RWPE2 (cell line): ENCODE measurements at regions not wholly inside any gene's neighbourhood (a gene's known extent, or its start where the extent isn't known, plus 50 kb on each side); places are given as distances from the start of the nearest gene placed in this dataset.

Experiments
- ATAC-seq: fragments of 200-7000 bp; cut with Tn5 transposase; 3 replicates; pipeline ENCODE4 v1.9.1; 2021; ENCODE audit warnings: low read depth
- DNase-seq: peaks from one replicate; pipeline ENCODE4 v3.0.0-alpha.2; 2020; ENCODE audit warnings: low spot score
- H3K27ac ChIP-seq: fragments of 450-650 bp; 2 replicates; pipeline ENCODE4 v1.5.1; 2017; ENCODE audit warnings: mild to moderate bottlenecking; ENCODE audit not compliant: poor library complexity, severe bottlenecking
- H3K27me3 ChIP-seq: fragments of 250-450 bp; sonication (Bioruptor Pico); 2 replicates; pipeline ENCODE4 v1.5.1; 2021; ENCODE audit warnings: mild to moderate bottlenecking, moderate library complexity; ENCODE audit not compliant: insufficient read depth, poor library complexity, severe bottlenecking
- H3K36me3 ChIP-seq: fragments of 250-450 bp; sonication (Bioruptor Pico); 2 replicates; pipeline ENCODE4 v1.5.1; 2020; ENCODE audit warnings: low read depth, mild to moderate bottlenecking, moderate library complexity
- H3K4me1 ChIP-seq: fragments of 250-450 bp; sonication (Bioruptor Pico); 2 replicates; pipeline ENCODE4 v1.5.1; 2021; ENCODE audit warnings: mild to moderate bottlenecking, moderate library complexity; ENCODE audit not compliant: insufficient read depth, poor library complexity, severe bottlenecking
- H3K4me3 ChIP-seq: fragments of 250-450 bp; sonication (Bioruptor Pico); 2 replicates; pipeline ENCODE4 v1.5.1; 2021; ENCODE audit warnings: mild to moderate bottlenecking, moderate library complexity; ENCODE audit not compliant: severe bottlenecking
- H3K9me3 ChIP-seq: fragments of 250-450 bp; sonication (Bioruptor Pico); 2 replicates; pipeline ENCODE4 v1.5.1; 2021; ENCODE audit warnings: mild to moderate bottlenecking, moderate library complexity; ENCODE audit not compliant: severe bottlenecking
- TF ChIP-seq, protein P1 (sequence below): fragments of 450-650 bp; IDR thresholded peaks from one replicate; pipeline ENCODE4 v1.5.1; 2017; ENCODE audit warnings: mild to moderate bottlenecking, moderate library complexity; ENCODE audit not compliant: poor library complexity, severe bottlenecking

- no peaks in the 10 kb centered on the region for H3K27me3 ChIP-seq
- TF ChIP-seq, protein P1, sequence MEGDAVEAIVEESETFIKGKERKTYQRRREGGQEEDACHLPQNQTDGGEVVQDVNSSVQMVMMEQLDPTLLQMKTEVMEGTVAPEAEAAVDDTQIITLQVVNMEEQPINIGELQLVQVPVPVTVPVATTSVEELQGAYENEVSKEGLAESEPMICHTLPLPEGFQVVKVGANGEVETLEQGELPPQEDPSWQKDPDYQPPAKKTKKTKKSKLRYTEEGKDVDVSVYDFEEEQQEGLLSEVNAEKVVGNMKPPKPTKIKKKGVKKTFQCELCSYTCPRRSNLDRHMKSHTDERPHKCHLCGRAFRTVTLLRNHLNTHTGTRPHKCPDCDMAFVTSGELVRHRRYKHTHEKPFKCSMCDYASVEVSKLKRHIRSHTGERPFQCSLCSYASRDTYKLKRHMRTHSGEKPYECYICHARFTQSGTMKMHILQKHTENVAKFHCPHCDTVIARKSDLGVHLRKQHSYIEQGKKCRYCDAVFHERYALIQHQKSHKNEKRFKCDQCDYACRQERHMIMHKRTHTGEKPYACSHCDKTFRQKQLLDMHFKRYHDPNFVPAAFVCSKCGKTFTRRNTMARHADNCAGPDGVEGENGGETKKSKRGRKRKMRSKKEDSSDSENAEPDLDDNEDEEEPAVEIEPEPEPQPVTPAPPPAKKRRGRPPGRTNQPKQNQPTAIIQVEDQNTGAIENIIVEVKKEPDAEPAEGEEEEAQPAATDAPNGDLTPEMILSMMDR, result no peak
- no peak overlapping the region for H3K4me3 ChIP-seq
- DNase-seq (no peak), ATAC-seq (no peak)
- H3K27ac ChIP-seq, result no peak overlapping the region
- H3K4me1 ChIP-seq, result no peaks in the 10 kb centered on the region
- no peaks in the 10 kb centered on the region for H3K36me3 ChIP-seq
- H3K9me3 ChIP-seq, result no peaks in the 10 kb centered on the region
Observed at GRCh38 chr7:26005683-26006410, 146.2 kb upstream of the NFE2L3 start.

GRCh38 chr7:26006426-26006825 lies 145.6 kb upstream of the NFE2L3 start:
- TF ChIP-seq, protein P1, result no peak
- H3K36me3 ChIP-seq, result no peaks in the 10 kb centered on the region
- no peak for DNase-seq
- H3K27me3 ChIP-seq, result no peaks in the 10 kb centered on the region
- no peak overlapping the region for H3K4me3 ChIP-seq
- H3K27ac ChIP-seq, result no peak overlapping the region
- no peaks in the 10 kb centered on the region for H3K9me3 ChIP-seq
- no peak for ATAC-seq
- no peaks in the 10 kb centered on the region for H3K4me1 ChIP-seq

DNA sequence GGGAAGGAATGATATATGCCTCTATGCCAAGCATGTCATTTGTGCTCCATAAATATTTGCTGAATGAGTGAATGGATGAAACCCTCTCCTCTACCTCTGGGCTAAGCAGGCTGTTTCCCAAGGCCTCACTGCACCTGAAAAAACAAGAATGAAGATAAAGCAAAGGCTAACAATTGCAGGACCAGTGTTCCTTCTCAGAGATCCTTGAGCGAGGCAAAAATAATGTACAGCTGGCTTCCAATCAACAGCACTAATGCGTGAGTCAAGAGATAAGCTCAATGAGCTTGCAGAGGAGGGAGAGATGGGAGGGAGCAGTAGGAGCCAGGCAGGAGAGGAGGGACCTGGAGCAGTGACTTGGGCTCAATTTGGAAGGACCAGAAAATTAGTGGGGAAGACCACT lies 144.5 kb upstream of the NFE2L3 start:
- Histone ChIP-seq H3K4me3 (no peak overlapping the region), H3K4me1 (no peaks in the 10 kb centered on the region), H3K27me3 (no peaks in the 10 kb centered on the region), H3K36me3 (no peaks in the 10 kb centered on the region), H3K9me3 (no peaks in the 10 kb centered on the region), H3K27ac (no peak overlapping the region)
- ATAC-seq, result no peak
- TF ChIP-seq, protein P1, result no peak
- no peak for DNase-seq

GRCh38 chr7:26008428-26008827 lies 143.6 kb upstream of the NFE2L3 start:
- Histone ChIP-seq H3K9me3 (no peaks in the 10 kb centered on the region), H3K27me3 (no peaks in the 10 kb centered on the region), H3K4me3 (no peak overlapping the region), H3K36me3 (no peaks in the 10 kb centered on the region), H3K27ac (no peak overlapping the region), H3K4me1 (no peaks in the 10 kb centered on the region)
- TF ChIP-seq, protein P1, result no peak
- no peak for ATAC-seq
- no peak for DNase-seq

- Histone ChIP-seq H3K36me3 (no peaks in the 10 kb centered on the region), H3K9me3 (no peaks in the 10 kb centered on the region), H3K4me1 (no peaks in the 10 kb centered on the region), H3K27me3 (no peaks in the 10 kb centered on the region), H3K27ac (no peak overlapping the region), H3K4me3 (no peak overlapping the region)
- TF ChIP-seq, protein P1, result no peak
- no peak for ATAC-seq
- no peak for DNase-seq
Observed at GRCh38 chr7:26011039-26011696, 140.8 kb upstream of the NFE2L3 start.
